Fibroblast of the aortic adventitia (primary cell): ENCODE measurements at regions not wholly inside any gene's neighbourhood (a gene's known extent, or its start where the extent isn't known, plus 50 kb on each side); places are given as distances from the start of the nearest gene placed in this dataset.

Source experiments
- DNase-seq: peaks from one replicate; pipeline ENCODE4 v3.0.0-alpha.2; 2010; ENCODE audit warnings: low read depth
- H3K4me3 ChIP-seq: 2 replicates; pipeline ENCODE4 v1.5.1; 2011; ENCODE audit warnings: low read depth, mild to moderate bottlenecking, control low read depth, low read length, moderate library complexity
- TF ChIP-seq, protein P1 (sequence below): IDR thresholded peaks from 2 replicates; pipeline ENCODE4 v1.5.1; 2011; ENCODE audit warnings: mild to moderate bottlenecking, low read length, control low read depth, inconsistent platforms; ENCODE audit not compliant: insufficient read depth

DNA sequence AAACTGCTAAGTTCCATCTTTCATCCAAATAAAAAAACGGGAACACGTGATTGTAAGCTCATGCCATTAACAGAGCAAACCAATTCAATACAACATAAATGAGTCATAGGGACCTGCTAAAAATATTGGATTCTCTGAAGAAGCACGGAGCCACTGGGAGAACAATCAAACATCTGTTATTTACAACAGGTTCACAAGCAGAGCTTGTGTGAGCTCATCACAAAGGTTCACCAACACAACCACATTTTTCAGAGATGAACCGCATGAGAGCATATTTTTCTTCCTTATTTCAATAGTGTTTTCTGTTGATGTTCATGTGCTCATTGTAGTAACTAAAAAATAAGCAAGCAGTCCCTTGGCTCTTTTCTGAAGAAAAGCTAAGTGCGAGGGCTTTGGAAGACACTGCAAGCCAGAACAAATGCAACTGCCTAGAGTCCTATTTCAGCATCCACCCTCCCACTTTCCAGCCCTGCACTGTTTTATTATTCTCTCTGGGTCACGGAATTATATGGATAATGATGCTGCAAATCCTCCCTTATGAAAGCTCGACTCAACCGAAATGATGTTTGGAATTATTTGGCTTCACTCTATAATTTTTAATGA is 545.8 kb downstream of the LIG4 start:
- peak; percentile 3 for DNase-seq
- no peak overlapping the region for H3K4me3 ChIP-seq
- TF ChIP-seq, protein P1, sequence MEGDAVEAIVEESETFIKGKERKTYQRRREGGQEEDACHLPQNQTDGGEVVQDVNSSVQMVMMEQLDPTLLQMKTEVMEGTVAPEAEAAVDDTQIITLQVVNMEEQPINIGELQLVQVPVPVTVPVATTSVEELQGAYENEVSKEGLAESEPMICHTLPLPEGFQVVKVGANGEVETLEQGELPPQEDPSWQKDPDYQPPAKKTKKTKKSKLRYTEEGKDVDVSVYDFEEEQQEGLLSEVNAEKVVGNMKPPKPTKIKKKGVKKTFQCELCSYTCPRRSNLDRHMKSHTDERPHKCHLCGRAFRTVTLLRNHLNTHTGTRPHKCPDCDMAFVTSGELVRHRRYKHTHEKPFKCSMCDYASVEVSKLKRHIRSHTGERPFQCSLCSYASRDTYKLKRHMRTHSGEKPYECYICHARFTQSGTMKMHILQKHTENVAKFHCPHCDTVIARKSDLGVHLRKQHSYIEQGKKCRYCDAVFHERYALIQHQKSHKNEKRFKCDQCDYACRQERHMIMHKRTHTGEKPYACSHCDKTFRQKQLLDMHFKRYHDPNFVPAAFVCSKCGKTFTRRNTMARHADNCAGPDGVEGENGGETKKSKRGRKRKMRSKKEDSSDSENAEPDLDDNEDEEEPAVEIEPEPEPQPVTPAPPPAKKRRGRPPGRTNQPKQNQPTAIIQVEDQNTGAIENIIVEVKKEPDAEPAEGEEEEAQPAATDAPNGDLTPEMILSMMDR: no peak

DNA sequence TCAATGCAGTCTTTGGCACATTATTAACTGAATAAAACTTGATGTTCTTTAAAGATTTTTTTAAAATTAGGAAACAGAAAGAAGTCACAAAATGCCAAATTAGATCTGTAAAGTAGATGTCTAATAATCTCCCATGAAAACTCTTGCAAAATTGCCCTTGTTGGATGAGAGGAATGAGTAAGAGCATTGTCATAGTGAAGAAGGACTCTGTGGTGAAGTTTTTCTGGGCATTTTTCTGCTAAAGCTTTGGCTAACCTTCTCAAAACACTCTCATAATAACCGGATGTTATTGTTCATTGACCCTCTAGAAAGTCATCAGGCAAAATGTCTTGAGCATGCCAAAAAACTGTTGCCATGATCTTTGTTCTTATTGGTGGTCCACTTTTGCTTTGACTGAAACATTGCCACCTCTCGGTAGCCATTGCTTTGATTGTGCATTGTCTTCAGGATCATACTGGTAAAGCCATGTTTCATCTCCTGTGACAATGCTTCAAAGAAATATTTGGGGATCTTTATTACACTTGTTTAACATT is 549.3 kb downstream of the LIG4 start:
- DNase-seq: no peak

DNA sequence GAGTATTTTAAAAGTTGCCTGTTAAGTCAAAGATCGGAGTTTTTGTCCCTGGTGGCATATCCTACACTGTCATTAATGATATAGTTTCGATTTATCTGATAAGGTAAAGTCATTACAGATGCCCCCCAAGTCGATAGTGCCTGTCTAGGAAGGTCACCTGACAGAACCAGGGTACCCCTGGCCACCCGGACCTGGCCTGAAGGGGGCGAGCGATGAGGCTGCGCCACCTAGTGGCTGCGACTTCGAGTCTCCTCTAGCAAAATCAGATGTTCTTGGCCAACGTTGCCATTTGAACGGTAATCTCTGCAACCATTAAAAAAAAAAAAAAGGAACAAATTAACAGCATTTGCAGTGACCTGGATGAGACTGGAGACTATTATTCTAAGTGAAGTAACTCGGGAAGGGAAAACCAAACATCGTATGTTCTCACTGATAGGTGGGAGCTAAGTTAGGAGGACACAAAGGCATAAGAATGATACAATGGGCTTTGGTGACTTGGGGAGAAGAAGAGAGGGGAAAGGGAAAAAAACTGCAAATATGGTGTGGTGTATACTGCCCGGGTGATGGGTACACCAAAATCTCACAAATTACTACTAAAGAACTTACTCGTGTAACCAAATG is 565.1 kb downstream of the LIG4 start:
- TF ChIP-seq, protein P1: peak; percentile 73
- peak; percentile 50 for DNase-seq
- no peak overlapping the region for H3K4me3 ChIP-seq

More for the DNA sequence above, 549.3 kb downstream of the LIG4 start:
- H3K4me3 ChIP-seq: no peak overlapping the region
- TF ChIP-seq, protein P1: no peak

DNA sequence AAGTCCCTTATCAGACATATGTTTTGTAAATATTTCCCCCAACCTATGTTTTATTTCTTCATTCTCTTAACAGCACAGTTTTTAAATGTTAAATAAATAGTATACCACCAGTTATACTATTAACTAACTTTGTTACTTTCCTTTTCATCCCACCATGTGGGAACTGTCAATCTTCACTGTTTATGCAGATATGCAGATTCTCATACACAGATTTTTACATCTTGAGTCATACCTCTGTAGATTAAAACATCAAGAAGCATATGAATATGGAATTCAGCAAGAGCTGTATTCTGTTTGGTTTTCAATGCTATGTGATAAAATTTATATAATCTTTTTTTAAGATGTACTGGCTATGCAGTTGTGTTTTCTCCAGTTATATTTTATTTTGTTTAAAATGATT is 566.3 kb downstream of the LIG4 start:
- DNase-seq: no peak
- TF ChIP-seq, protein P1: no peak
- no peak overlapping the region for H3K4me3 ChIP-seq

DNA sequence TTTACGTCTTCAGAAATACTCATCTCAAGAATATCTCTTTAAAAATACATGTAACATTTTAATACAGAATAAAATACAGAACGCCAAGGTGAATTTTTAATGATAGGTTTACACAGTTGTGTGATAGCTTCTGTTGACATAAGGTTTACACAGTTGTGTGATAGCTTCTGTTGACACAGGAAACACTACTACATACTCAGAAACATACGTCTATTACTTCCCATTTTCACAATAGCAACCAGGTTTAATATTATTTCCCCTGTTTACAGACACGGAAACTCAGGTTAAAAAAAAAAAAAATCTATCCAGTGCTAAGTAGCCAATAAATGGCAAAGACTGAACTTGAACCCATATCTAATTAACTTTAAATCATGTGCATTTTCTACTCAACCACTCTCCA is 571.2 kb downstream of the LIG4 start:
- TF ChIP-seq, protein P1: no peak
- no peak overlapping the region for H3K4me3 ChIP-seq
- no peak for DNase-seq

DNA sequence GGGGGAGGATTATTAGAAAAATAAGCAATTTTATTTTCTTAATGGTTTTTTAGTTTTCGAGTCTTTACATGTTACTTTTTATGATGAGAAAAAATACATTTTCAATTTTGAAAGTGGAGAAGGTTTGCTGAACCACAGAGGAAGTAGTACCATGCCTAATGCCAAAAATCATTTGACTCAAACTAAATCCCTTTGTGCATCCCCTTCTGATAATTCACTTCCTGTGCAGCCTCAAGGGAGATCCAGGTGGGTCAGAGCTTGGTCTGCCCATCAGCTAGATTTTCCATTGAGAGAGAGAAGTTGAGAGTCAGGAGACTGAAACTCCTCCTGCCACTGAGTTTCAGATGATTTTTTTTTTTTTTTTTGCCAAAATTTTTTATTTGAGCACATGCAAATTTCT is 571.7 kb downstream of the LIG4 start:
- no peak overlapping the region for H3K4me3 ChIP-seq
- TF ChIP-seq, protein P1: no peak
- no peak for DNase-seq

DNA sequence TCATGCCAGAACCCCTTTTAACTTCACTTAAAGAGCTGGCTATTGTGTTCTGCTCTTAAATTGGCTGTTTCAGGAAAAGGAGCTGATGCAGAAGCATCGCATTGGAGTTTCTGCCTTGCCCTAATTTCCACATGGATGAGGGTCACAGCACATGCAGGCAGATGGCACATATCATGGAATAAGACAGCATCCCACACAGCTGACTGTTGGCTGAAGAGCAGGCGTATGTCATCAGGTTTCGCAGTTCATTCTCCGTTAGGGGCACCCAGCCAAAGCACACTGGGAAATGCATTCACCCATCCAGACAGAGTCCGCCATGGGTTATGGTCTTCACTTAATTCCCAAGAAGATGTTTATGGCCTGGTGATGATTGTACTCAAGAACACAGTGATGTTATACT is 572.5 kb downstream of the LIG4 start:
- H3K4me3 ChIP-seq: no peak overlapping the region
- TF ChIP-seq, protein P1: no peak
- DNase-seq: no peak
